HL-60 (cell line): ENCODE measurements at regions not wholly inside any gene's neighbourhood (a gene's known extent, or its start where the extent isn't known, plus 50 kb on each side); places are given as distances from the start of the nearest gene placed in this dataset.
"Not testable (repeated sequence)": the region's sequence is repeated elsewhere in the genome, so short reads cannot be mapped to it uniquely, and the experiment has no call there.

ENCODE experiments used
- DNase-seq, 2 experiments: peaks; one replicate each; pipeline ENCODE4 v3.0.0-alpha.2; 2010 to 2020; ENCODE audit warnings: low read depth in 1 of 2, low spot score in 1 of 2
- H3K27ac ChIP-seq: fragments of 250-450 bp; sonication (Bioruptor Pico); replicated peaks from 2 replicates; pipeline ENCODE4 v1.5.1; 2020; ENCODE audit warnings: mild to moderate bottlenecking, moderate library complexity
- H3K27me3 ChIP-seq: fragments of 250-450 bp; sonication (Bioruptor Pico); 2 replicates; pipeline ENCODE4 v1.5.1; 2021; ENCODE audit warnings: mild to moderate bottlenecking, moderate library complexity; ENCODE audit not compliant: insufficient read depth, poor library complexity, severe bottlenecking
- H3K4me3 ChIP-seq: replicated peaks from 2 replicates; pipeline ENCODE4 v1.5.1; 2011; ENCODE audit warnings: mild to moderate bottlenecking, control low read depth, low read length; ENCODE audit not compliant: insufficient read depth
- CTCF ChIP-seq: IDR thresholded peaks from one replicate; pipeline ENCODE4 v1.5.1; 2011; ENCODE audit warnings: low read length, control low read depth, inconsistent platforms; ENCODE audit not compliant: insufficient read depth
- GABPA ChIP-seq: IDR thresholded peaks from 2 replicates; pipeline ENCODE4 v1.6.1; 2012; ENCODE audit warnings: low read depth
- POLR2AphosphoS5 ChIP-seq: IDR thresholded peaks from 2 replicates; pipeline ENCODE4 v1.6.1; 2012; ENCODE audit warnings: low read depth
- REST ChIP-seq: IDR thresholded peaks from 2 replicates; pipeline ENCODE4 v1.6.1; 2012; ENCODE audit warnings: low read depth; ENCODE audit not compliant: insufficient replicate concordance
- SPI1 ChIP-seq: IDR thresholded peaks from 2 replicates; pipeline ENCODE4 v1.6.1; 2012; ENCODE audit warnings: low read depth, mild to moderate bottlenecking, borderline replicate concordance

- H3K4me3 ChIP-seq = peak overlapping the region; percentile 39
- no peak for TF ChIP-seq SPI1
- DNase-seq = peak in 1 of 2 experiments; percentile 3
- H3K27ac ChIP-seq = no peak overlapping the region
- peaks cover 9% of the 10 kb centered on the region for H3K27me3 ChIP-seq
Observed at GRCh38 chrX:140091125-140091886, 126.0 kb upstream of the CXorf66 start.

GRCh38 chrX:140090800-140091124 lies 125.4 kb upstream of the CXorf66 start:
- Histone ChIP-seq H3K27ac (no peak overlapping the region), H3K27me3 (peaks cover 9% of the 10 kb centered on the region), H3K4me3 (peak overlapping the region; percentile 39)
- TF ChIP-seq POLR2AphosphoS5 (no peak), CTCF (no peak)
- no peak for DNase-seq

GRCh38 chrX:140088438-140088837 lies 123.1 kb upstream of the CXorf66 start:
- Histone ChIP-seq H3K4me3 (no peak overlapping the region), H3K27me3 (peaks cover 9% of the 10 kb centered on the region), H3K27ac (no peak overlapping the region)
- DNase-seq = no peak
- no peak for TF ChIP-seq CTCF
- TF ChIP-seq GABPA = no peak
- no peak for TF ChIP-seq POLR2AphosphoS5
- no peak for TF ChIP-seq REST
- no peak for TF ChIP-seq SPI1

GRCh38 chrX:140087875-140088274 lies 122.6 kb upstream of the CXorf66 start:
- H3K4me3 ChIP-seq = no peak overlapping the region
- no peak overlapping the region for H3K27ac ChIP-seq
- no peak for DNase-seq
- TF ChIP-seq REST (no peak), SPI1 (peak; percentile 57; the same call in 1 of the 2 replicates)
- peaks cover 9% of the 10 kb centered on the region for H3K27me3 ChIP-seq

GRCh38 chrX:140086691-140087090 lies 121.4 kb upstream of the CXorf66 start:
- H3K27ac ChIP-seq = no peak overlapping the region
- TF ChIP-seq POLR2AphosphoS5 (no peak), REST (no peak), CTCF (no peak)

GRCh38 chrX:140074851-140075250 lies 109.5 kb upstream of the CXorf66 start:
- H3K4me3 ChIP-seq, H3K27me3 ChIP-seq, H3K27ac ChIP-seq, DNase-seq: not testable (repeated sequence)

More at GRCh38 chrX:140086691-140087090, 121.4 kb upstream of the CXorf66 start:
- H3K4me3 ChIP-seq = no peak overlapping the region
- no peak for DNase-seq
- H3K27me3 ChIP-seq = peaks cover 9% of the 10 kb centered on the region
